ENCODE measurements at regions not wholly inside any gene's neighbourhood (a gene's known extent, or its start where the extent isn't known, plus 50 kb on each side); places are given as distances from the start of the nearest gene placed in this dataset.

GRCh38 chr1:119288751-119289150 lies 79.8 kb upstream of the HAO2 start:
- Mint-ChIP-seq H3K4me3 (no peak overlapping the region), H3K27ac (no peak overlapping the region), H3K27me3 (ENCODE audit: low read depth, poor library complexity) (no peaks in the 10 kb centered on the region), H3K4me1 (peaks cover 33% of the 10 kb centered on the region), H3K9me3 (no peaks in the 10 kb centered on the region), H3K36me3 (ENCODE audit: low read depth) (no peaks in the 10 kb centered on the region)
- DNase-seq = no peak
- no peak for TF ChIP-seq CTCF (IDR thresholded peaks at IDR 0.05)

GRCh38 chr1:119290297-119290696 lies 78.3 kb upstream of the HAO2 start:
- Mint-ChIP-seq H3K4me3 (no peak overlapping the region), H3K36me3 (ENCODE audit: low read depth) (no peaks in the 10 kb centered on the region), H3K27ac (no peak overlapping the region)

GRCh38 chr1:119291611-119292206 lies 76.9 kb upstream of the HAO2 start:
- H3K36me3 Mint-ChIP-seq (ENCODE audit: low read depth) = no peaks in the 10 kb centered on the region
- peaks cover 49% of the 10 kb centered on the region for H3K4me1 Mint-ChIP-seq
- no peak overlapping the region for H3K4me3 Mint-ChIP-seq
- no peaks in the 10 kb centered on the region for H3K9me3 Mint-ChIP-seq
- DNase-seq = no peak
- no peaks in the 10 kb centered on the region for H3K27me3 Mint-ChIP-seq (ENCODE audit: low read depth, poor library complexity)
- no peak for TF ChIP-seq CTCF (IDR thresholded peaks at IDR 0.05)
- no peak overlapping the region for H3K27ac Mint-ChIP-seq

More at GRCh38 chr1:119290297-119290696, 78.3 kb upstream of the HAO2 start:
- H3K4me1 Mint-ChIP-seq = peaks cover 48% of the 10 kb centered on the region
- TF ChIP-seq CTCF (IDR thresholded peaks at IDR 0.05) = no peak
- no peak for DNase-seq
- H3K27me3 Mint-ChIP-seq (ENCODE audit: low read depth, poor library complexity) = no peaks in the 10 kb centered on the region
- no peaks in the 10 kb centered on the region for H3K9me3 Mint-ChIP-seq

GRCh38 chr1:119293797-119294196 lies 74.8 kb upstream of the HAO2 start:
- Mint-ChIP-seq H3K36me3 (ENCODE audit: low read depth) (no peaks in the 10 kb centered on the region), H3K9me3 (no peaks in the 10 kb centered on the region), H3K27ac (peak overlapping the region; percentile 95), H3K4me3 (peak overlapping the region; percentile 13), H3K4me1 (peaks cover 52% of the 10 kb centered on the region), H3K27me3 (ENCODE audit: low read depth, poor library complexity) (no peaks in the 10 kb centered on the region)
- DNase-seq = peak; percentile 15
- no peak for TF ChIP-seq CTCF (IDR thresholded peaks at IDR 0.05)

GRCh38 chr1:119294199-119294598 lies 74.4 kb upstream of the HAO2 start:
- Mint-ChIP-seq H3K4me3 (peak overlapping the region; percentile 60), H3K36me3 (ENCODE audit: low read depth) (no peaks in the 10 kb centered on the region), H3K27ac (peak overlapping the region; percentile 95), H3K9me3 (no peaks in the 10 kb centered on the region), H3K4me1 (peaks cover 52% of the 10 kb centered on the region), H3K27me3 (ENCODE audit: low read depth, poor library complexity) (no peaks in the 10 kb centered on the region)
- no peak for TF ChIP-seq CTCF (IDR thresholded peaks at IDR 0.05)
- DNase-seq = peak; percentile 28

- Mint-ChIP-seq H3K36me3 (ENCODE audit: low read depth) (no peaks in the 10 kb centered on the region), H3K27ac (peak overlapping the region; percentile 95)
Observed at GRCh38 chr1:119294722-119295121, 73.9 kb upstream of the HAO2 start.

More at GRCh38 chr1:119294722-119295121, 73.9 kb upstream of the HAO2 start:
- DNase-seq = no peak
- Mint-ChIP-seq H3K4me3 (peak overlapping the region; percentile 60), H3K27me3 (ENCODE audit: low read depth, poor library complexity) (no peaks in the 10 kb centered on the region), H3K9me3 (no peaks in the 10 kb centered on the region), H3K4me1 (peaks cover 52% of the 10 kb centered on the region)
- no peak for TF ChIP-seq CTCF (IDR thresholded peaks at IDR 0.05)

Data from nephron progenitor cell (in vitro differentiated cells).